Testis (tissue), 2 donors: ENCODE measurements at regions not wholly inside any gene's neighbourhood (a gene's known extent, or its start where the extent isn't known, plus 50 kb on each side); places are given as distances from the start of the nearest gene placed in this dataset.

Experiments used
- CTCF ChIP-seq, 3 experiments: fragments of 450-650 bp in 2 of 3; fragments of 200-600 bp in 1 of 3; sonication (generic) in 1 of 3; IDR thresholded peaks; one replicate each; pipeline ENCODE4 v1.5.1; 2016 to 2019; ENCODE audit warnings: antibody characterized with exemption in 3 of 3, mild to moderate bottlenecking in 2 of 3, moderate library complexity in 1 of 3
- POLR2A ChIP-seq: fragments of 450-650 bp; IDR thresholded peaks from one replicate; pipeline ENCODE4 v1.6.1; 2017; ENCODE audit warnings: antibody characterized with exemption, mild to moderate bottlenecking, moderate library complexity

- TF ChIP-seq POLR2A = no peak
- no peak for TF ChIP-seq CTCF (IDR thresholded peaks at IDR 0.05)
Observed at GRCh38 chr2:215749092-215749957, 264.0 kb downstream of the MREG start.
